Activated CD4-positive, CD25-positive, alpha-beta regulatory T cell treated with anti-CD3 and anti-CD28 coated beads, Interleukin-2, amount 50 U/mL, for 16 hours (primary cell): ENCODE measurements at regions not wholly inside any gene's neighbourhood (a gene's known extent, or its start where the extent isn't known, plus 50 kb on each side); places are given as distances from the start of the nearest gene placed in this dataset.

Experiments used
- DNase-seq: peaks from one replicate; pipeline ENCODE4 v3.0.0-alpha.2; 2020; ENCODE audit warnings: low read depth, low spot score

- DNase-seq, result no peak
These were observed 321.8 kb downstream of the SNAPC1 start for GRCh38 chr14:62084020-62084419.

- DNase-seq, result no peak
These were observed 325.0 kb downstream of the SNAPC1 start for GRCh38 chr14:62087191-62087590.

- DNase-seq, result no peak
These were observed 331.5 kb downstream of the SNAPC1 start for GRCh38 chr14:62093736-62094135.

- DNase-seq, result no peak
These were observed 334.9 kb downstream of the SNAPC1 start for GRCh38 chr14:62097072-62097471.

- no peak for DNase-seq
These were observed 335.6 kb downstream of the SNAPC1 start for GRCh38 chr14:62097824-62098223.

- no peak for DNase-seq
These were observed 336.1 kb downstream of the SNAPC1 start for GRCh38 chr14:62098357-62098756.

GRCh38 chr14:62099091-62099490, 336.9 kb downstream of the SNAPC1 start:
- DNase-seq, result no peak

- DNase-seq, result no peak
These were observed 339.0 kb downstream of the SNAPC1 start for GRCh38 chr14:62101189-62101588.

GRCh38 chr14:62101673-62102348, 339.6 kb downstream of the SNAPC1 start:
- no peak for DNase-seq

GRCh38 chr14:62102349-62102725, 340.1 kb downstream of the SNAPC1 start:
- no peak for DNase-seq

- no peak for DNase-seq
These were observed 341.2 kb downstream of the SNAPC1 start for GRCh38 chr14:62103464-62103863.

- DNase-seq, result no peak
These were observed 348.7 kb downstream of the SNAPC1 start for GRCh38 chr14:62110941-62111340.

GRCh38 chr14:62117010-62117750, 355.0 kb downstream of the SNAPC1 start:
- DNase-seq, result peak; percentile 5

- no peak for DNase-seq
These were observed 355.5 kb downstream of the SNAPC1 start for GRCh38 chr14:62117751-62118105.

- DNase-seq, result no peak
These were observed 356.2 kb downstream of the SNAPC1 start for GRCh38 chr14:62118461-62118860.

GRCh38 chr14:62118871-62119270, 356.7 kb downstream of the SNAPC1 start:
- no peak for DNase-seq

- DNase-seq, result no peak
These were observed 361.7 kb downstream of the SNAPC1 start for GRCh38 chr14:62123961-62124360.

- no peak for DNase-seq
These were observed 363.6 kb downstream of the SNAPC1 start for GRCh38 chr14:62125793-62126192.

GRCh38 chr14:62126879-62127478, 364.8 kb downstream of the SNAPC1 start:
- DNase-seq, result no peak

- no peak for DNase-seq
These were observed 368.2 kb downstream of the SNAPC1 start for GRCh38 chr14:62130441-62130840.

- no peak for DNase-seq
These were observed 371.7 kb downstream of the SNAPC1 start for GRCh38 chr14:62133776-62134550.

- no peak for DNase-seq
These were observed 376.4 kb downstream of the SNAPC1 start for GRCh38 chr14:62138593-62138992.
